ENCODE measurements at regions not wholly inside any gene's neighbourhood (a gene's known extent, or its start where the extent isn't known, plus 50 kb on each side); places are given as distances from the start of the nearest gene placed in this dataset.

DNA sequence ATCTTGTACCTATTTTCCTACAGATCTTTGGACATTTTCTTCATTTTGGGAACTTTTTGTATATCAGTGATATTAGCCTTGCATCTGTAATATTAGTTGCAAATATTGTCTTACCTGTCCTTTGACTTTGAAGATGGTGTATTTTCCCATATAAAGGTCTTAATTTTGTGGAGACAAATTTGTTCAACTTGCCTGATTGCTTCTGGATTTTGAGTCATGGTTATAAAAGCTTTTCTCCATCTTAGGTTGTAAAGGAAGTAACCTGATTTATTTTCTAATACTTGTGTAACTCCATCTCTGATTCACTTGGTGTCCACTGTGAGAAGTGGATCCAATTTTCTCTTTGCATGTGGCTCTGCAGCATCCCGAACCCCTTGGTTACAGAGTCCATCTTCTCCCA is 97.7 kb upstream of the OTOS start:
- TF ChIP-seq, protein P1, sequence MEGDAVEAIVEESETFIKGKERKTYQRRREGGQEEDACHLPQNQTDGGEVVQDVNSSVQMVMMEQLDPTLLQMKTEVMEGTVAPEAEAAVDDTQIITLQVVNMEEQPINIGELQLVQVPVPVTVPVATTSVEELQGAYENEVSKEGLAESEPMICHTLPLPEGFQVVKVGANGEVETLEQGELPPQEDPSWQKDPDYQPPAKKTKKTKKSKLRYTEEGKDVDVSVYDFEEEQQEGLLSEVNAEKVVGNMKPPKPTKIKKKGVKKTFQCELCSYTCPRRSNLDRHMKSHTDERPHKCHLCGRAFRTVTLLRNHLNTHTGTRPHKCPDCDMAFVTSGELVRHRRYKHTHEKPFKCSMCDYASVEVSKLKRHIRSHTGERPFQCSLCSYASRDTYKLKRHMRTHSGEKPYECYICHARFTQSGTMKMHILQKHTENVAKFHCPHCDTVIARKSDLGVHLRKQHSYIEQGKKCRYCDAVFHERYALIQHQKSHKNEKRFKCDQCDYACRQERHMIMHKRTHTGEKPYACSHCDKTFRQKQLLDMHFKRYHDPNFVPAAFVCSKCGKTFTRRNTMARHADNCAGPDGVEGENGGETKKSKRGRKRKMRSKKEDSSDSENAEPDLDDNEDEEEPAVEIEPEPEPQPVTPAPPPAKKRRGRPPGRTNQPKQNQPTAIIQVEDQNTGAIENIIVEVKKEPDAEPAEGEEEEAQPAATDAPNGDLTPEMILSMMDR (conservative IDR thresholded peaks at IDR 0.05; ENCODE audit: low read depth, low read length): no peak
- TF ChIP-seq, protein P2, sequence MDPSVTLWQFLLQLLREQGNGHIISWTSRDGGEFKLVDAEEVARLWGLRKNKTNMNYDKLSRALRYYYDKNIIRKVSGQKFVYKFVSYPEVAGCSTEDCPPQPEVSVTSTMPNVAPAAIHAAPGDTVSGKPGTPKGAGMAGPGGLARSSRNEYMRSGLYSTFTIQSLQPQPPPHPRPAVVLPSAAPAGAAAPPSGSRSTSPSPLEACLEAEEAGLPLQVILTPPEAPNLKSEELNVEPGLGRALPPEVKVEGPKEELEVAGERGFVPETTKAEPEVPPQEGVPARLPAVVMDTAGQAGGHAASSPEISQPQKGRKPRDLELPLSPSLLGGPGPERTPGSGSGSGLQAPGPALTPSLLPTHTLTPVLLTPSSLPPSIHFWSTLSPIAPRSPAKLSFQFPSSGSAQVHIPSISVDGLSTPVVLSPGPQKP (IDR thresholded peaks at IDR 0.05; ENCODE audit: borderline replicate concordance, low read depth, low read length): no peak
- TF ChIP-seq POLR2A (IDR thresholded peaks at IDR 0.05; ENCODE audit: low read depth, low read length) (no peak), MAZ (IDR thresholded peaks at IDR 0.05; ENCODE audit: borderline replicate concordance, low read depth, low read length) (no peak), RFX5 (IDR thresholded peaks at IDR 0.05; ENCODE audit: low read depth, low read length) (no peak), RAD21 (IDR thresholded peaks at IDR 0.05; ENCODE audit: low read length) (no peak), CEBPB (IDR thresholded peaks at IDR 0.05; ENCODE audit: low read depth, low read length) (no peak), NFE2L2 (IDR thresholded peaks at IDR 0.05; ENCODE audit: low read depth, low read length) (no peak), MAFK (IDR thresholded peaks at IDR 0.05; ENCODE audit: low read depth, low read length) (no peak), MXI1 (IDR thresholded peaks at IDR 0.05; ENCODE audit: borderline replicate concordance, low read depth, low read length) (no peak), BHLHE40 (IDR thresholded peaks at IDR 0.05; ENCODE audit: low read depth, low read length) (no peak), RCOR1 (IDR thresholded peaks at IDR 0.05; ENCODE audit: insufficient replicate concordance, low read length) (no peak)
- TF ChIP-seq, protein P3, sequence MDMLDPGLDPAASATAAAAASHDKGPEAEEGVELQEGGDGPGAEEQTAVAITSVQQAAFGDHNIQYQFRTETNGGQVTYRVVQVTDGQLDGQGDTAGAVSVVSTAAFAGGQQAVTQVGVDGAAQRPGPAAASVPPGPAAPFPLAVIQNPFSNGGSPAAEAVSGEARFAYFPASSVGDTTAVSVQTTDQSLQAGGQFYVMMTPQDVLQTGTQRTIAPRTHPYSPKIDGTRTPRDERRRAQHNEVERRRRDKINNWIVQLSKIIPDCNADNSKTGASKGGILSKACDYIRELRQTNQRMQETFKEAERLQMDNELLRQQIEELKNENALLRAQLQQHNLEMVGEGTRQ (IDR thresholded peaks at IDR 0.05; ENCODE audit: low read depth, low read length): no peak

All from IMR-90 (cell line).